SK-N-SH (cell line): ENCODE measurements at regions not wholly inside any gene's neighbourhood (a gene's known extent, or its start where the extent isn't known, plus 50 kb on each side); places are given as distances from the start of the nearest gene placed in this dataset.

Experiments used
- CTCF ChIP-seq: fragments of 200-600 bp; sonication (generic); IDR thresholded peaks from 2 replicates; pipeline ENCODE4 v1.6.1; 2017; ENCODE audit warnings: antibody characterized with exemption, mild to moderate bottlenecking, moderate library complexity
- EP300 ChIP-seq, 2 experiments: IDR thresholded peaks; 2 replicates each; pipeline versions ENCODE4 v1.4.0 to v1.6.1; 2012; ENCODE audit warnings: borderline replicate concordance in 1 of 2, low read depth in 1 of 2, low read length in 1 of 2
- EZH2phosphoT487 ChIP-seq: fragments of 200-600 bp; sonication (generic); IDR thresholded peaks from 2 replicates; pipeline ENCODE4 v1.6.1; 2017; ENCODE audit warnings: low read depth, mixed run types, mild to moderate bottlenecking, antibody characterized with exemption, moderate library complexity, borderline replicate concordance
- GABPA ChIP-seq: IDR thresholded peaks from 2 replicates; pipeline ENCODE4 v1.4.0; 2012; ENCODE audit warnings: low read depth, mild to moderate bottlenecking
- JUND ChIP-seq: IDR thresholded peaks from 2 replicates; pipeline ENCODE4 v1.4.0; 2012
- MAX ChIP-seq: IDR thresholded peaks from 2 replicates; pipeline ENCODE4 v1.4.0; 2012; ENCODE audit warnings: low read depth
- MXI1 ChIP-seq: IDR thresholded peaks from 2 replicates; pipeline ENCODE4 v1.6.1; 2012; ENCODE audit warnings: mild to moderate bottlenecking, low read depth, low read length, improper control_type of control experiment
- POLR2AphosphoS5 ChIP-seq: IDR thresholded peaks from 2 replicates; pipeline ENCODE4 v1.6.1; 2012; ENCODE audit warnings: low read depth, low read length
- REST ChIP-seq: IDR thresholded peaks from 2 replicates; pipeline ENCODE4 v1.6.1; 2012; ENCODE audit warnings: mild to moderate bottlenecking, low read depth, low read length, moderate library complexity
- SIN3A ChIP-seq: IDR thresholded peaks from 2 replicates; pipeline ENCODE4 v1.6.1; 2012; ENCODE audit warnings: low read depth, mild to moderate bottlenecking, low read length, moderate library complexity, borderline replicate concordance
- SMC3 ChIP-seq: IDR thresholded peaks from 2 replicates; pipeline ENCODE4 v1.6.1; 2012; ENCODE audit warnings: low read depth, low read length, improper control_type of control experiment
- TAF1 ChIP-seq: IDR thresholded peaks from 2 replicates; pipeline ENCODE4 v1.6.1; 2012; ENCODE audit warnings: low read depth, mild to moderate bottlenecking, low read length, moderate library complexity, borderline replicate concordance
- USF1 ChIP-seq: IDR thresholded peaks from 2 replicates; pipeline ENCODE4 v1.4.0; 2012; ENCODE audit warnings: low read depth, borderline replicate concordance

- TF ChIP-seq CTCF: no peak
- TF ChIP-seq GABPA: no peak
- no peak for TF ChIP-seq JUND
- no peak for TF ChIP-seq MXI1
- no peak for TF ChIP-seq EP300 (IDR thresholded peaks at IDR 0.05; ENCODE audit: borderline replicate concordance in 1 of 2, low read depth in 1 of 2, low read length in 1 of 2)
- TF ChIP-seq MAX: no peak
- no peak for TF ChIP-seq SIN3A
- TF ChIP-seq TAF1: no peak
- TF ChIP-seq POLR2AphosphoS5: no peak
- no peak for TF ChIP-seq REST
- TF ChIP-seq USF1: no peak
- TF ChIP-seq EZH2phosphoT487: no peak
- TF ChIP-seq SMC3: no peak
Measured at GRCh38 chr10:44459671-44460070, 74.8 kb upstream of the CXCL12 start.
